ENCODE measurements at regions not wholly inside any gene's neighbourhood (a gene's known extent, or its start where the extent isn't known, plus 50 kb on each side); places are given as distances from the start of the nearest gene placed in this dataset.

- TF ChIP-seq, protein P1, sequence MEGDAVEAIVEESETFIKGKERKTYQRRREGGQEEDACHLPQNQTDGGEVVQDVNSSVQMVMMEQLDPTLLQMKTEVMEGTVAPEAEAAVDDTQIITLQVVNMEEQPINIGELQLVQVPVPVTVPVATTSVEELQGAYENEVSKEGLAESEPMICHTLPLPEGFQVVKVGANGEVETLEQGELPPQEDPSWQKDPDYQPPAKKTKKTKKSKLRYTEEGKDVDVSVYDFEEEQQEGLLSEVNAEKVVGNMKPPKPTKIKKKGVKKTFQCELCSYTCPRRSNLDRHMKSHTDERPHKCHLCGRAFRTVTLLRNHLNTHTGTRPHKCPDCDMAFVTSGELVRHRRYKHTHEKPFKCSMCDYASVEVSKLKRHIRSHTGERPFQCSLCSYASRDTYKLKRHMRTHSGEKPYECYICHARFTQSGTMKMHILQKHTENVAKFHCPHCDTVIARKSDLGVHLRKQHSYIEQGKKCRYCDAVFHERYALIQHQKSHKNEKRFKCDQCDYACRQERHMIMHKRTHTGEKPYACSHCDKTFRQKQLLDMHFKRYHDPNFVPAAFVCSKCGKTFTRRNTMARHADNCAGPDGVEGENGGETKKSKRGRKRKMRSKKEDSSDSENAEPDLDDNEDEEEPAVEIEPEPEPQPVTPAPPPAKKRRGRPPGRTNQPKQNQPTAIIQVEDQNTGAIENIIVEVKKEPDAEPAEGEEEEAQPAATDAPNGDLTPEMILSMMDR (IDR thresholded peaks at IDR 0.05; ENCODE audit: control extremely low read depth, extremely low read depth, low read depth, missing control alignments), result no peak
- POLR2A ChIA-PET, result no interaction called here
- DNase-seq (ENCODE audit: extremely low spot score), result no peak
- CTCF ChIA-PET, result no interaction called here
Observed at GRCh38 chr6:165219629-165220028, 89.8 kb downstream of the C6orf118 start.

DNA sequence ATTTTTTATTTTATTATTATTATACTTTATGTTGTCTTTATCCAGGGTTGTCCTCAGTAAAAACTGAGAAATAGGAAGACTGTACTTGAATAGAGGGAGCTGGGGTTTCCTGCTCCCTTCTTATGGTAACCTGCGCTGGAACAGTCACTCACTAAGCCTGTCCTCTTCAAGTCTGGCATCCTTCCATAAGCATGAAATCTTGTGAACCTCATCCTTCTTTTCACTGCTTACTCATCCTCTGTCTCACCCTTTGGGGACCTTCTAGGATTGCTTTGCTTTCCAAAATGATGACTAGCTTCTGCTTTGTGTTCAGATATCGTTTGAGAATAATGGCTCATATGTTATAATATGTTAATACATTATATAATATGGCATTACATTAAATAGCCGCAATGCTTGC, 90.6 kb downstream of the C6orf118 start:
- TF ChIP-seq, protein P1 (IDR thresholded peaks at IDR 0.05; ENCODE audit: control extremely low read depth, extremely low read depth, low read depth, missing control alignments), result no peak
- ChIA-PET POLR2A (no interaction called here), CTCF (no interaction called here)
- DNase-seq (ENCODE audit: extremely low spot score), result no peak

DNA sequence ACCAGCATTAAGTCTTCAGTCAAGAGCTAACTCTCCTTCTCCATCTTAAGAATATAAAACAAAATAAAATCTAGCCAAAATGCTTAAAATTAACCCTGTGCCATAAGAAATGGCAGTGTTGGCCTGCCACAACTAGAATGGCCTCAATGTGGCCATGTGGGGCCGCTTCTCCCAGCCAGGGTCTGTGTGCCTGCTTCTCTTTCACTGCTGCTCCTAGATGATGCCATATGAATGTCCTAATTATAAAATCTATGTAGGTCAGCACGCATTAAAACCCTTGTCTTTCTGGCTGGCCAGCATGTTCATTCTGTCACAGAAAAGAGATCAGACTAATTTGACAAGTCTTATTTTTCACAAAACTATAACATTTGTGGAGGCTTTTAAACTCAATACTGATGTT, 102.6 kb downstream of the C6orf118 start:
- no peak for DNase-seq (ENCODE audit: extremely low spot score)
- CTCF ChIA-PET, result no interaction called here
- POLR2A ChIA-PET, result no interaction called here
- TF ChIP-seq, protein P1 (IDR thresholded peaks at IDR 0.05; ENCODE audit: control extremely low read depth, extremely low read depth, low read depth, missing control alignments), result no peak

GRCh38 chr6:165205632-165206031, 103.8 kb downstream of the C6orf118 start:
- CTCF ChIA-PET, result no interaction called here
- DNase-seq (ENCODE audit: extremely low spot score), result no peak
- TF ChIP-seq, protein P1 (IDR thresholded peaks at IDR 0.05; ENCODE audit: control extremely low read depth, extremely low read depth, low read depth, missing control alignments), result no peak
- POLR2A ChIA-PET, result no interaction called here

GRCh38 chr6:165204807-165205545, 104.4 kb downstream of the C6orf118 start:
- POLR2A ChIA-PET, result no interaction called here
- TF ChIP-seq, protein P1 (IDR thresholded peaks at IDR 0.05; ENCODE audit: control extremely low read depth, extremely low read depth, low read depth, missing control alignments), result no peak
- CTCF ChIA-PET, result no interaction called here
- DNase-seq (ENCODE audit: extremely low spot score), result no peak

- CTCF ChIA-PET, result no interaction called here
- TF ChIP-seq, protein P1 (IDR thresholded peaks at IDR 0.05; ENCODE audit: control extremely low read depth, extremely low read depth, low read depth, missing control alignments), result no peak
- no peak for DNase-seq (ENCODE audit: extremely low spot score)
- POLR2A ChIA-PET, result no interaction called here
Observed at GRCh38 chr6:165200178-165200577, 109.2 kb downstream of the C6orf118 start.

Data from GM10248 (cell line).